Colonic mucosa (tissue), 4 donors: ENCODE measurements at regions not wholly inside any gene's neighbourhood (a gene's known extent, or its start where the extent isn't known, plus 50 kb on each side); places are given as distances from the start of the nearest gene placed in this dataset.

Experiments used
- DNase-seq: peaks from one replicate; pipeline ENCODE4 v3.0.0-alpha.2; 2020
- H3K27ac ChIP-seq: fragments of 200-600 bp; one replicate; pipeline ENCODE4 v1.8.0; 2021
- H3K27me3 ChIP-seq: fragments of 200-600 bp; one replicate; pipeline ENCODE4 v1.8.0; 2021
- H3K36me3 ChIP-seq: fragments of 200-600 bp; one replicate; pipeline ENCODE4 v1.8.0; 2021
- H3K4me1 ChIP-seq: fragments of 200-600 bp; one replicate; pipeline ENCODE4 v1.8.0; 2021; ENCODE audit warnings: mild to moderate bottlenecking
- H3K4me3 ChIP-seq: fragments of 200-600 bp; one replicate; pipeline ENCODE4 v1.8.0; 2021
- H3K9ac ChIP-seq, 2 donors: one replicate each; pipeline ENCODE4 v1.7.0; 2013; ENCODE audit warnings: control low read depth in 2 of 2, low read depth in 2 of 2, low read length in 2 of 2
- H3K9me3 ChIP-seq: fragments of 200-600 bp; one replicate; pipeline ENCODE4 v1.8.0; 2021
- CTCF ChIP-seq: fragments of 200-600 bp; IDR thresholded peaks from one replicate; pipeline ENCODE4 v1.8.0; 2022; ENCODE audit warnings: antibody characterized with exemption, mild to moderate bottlenecking
- intact Hi-C: fragments of 100-400 bp; cut with DNase I; formaldehyde crosslinking; loops from one replicate; pipeline ENCODE4 v1.14.1; 2022
- donor health status: healthy.
- donor health status: DM: no; HTN: no; CAD: no.
- donor health status: DM: no; HTN: no; CAD: no.

GRCh38 chr5:98504505-98504904 lies 269.0 kb upstream of the RGMB start:
- Histone ChIP-seq H3K4me3 (no peak overlapping the region), H3K36me3 (no peaks in the 10 kb centered on the region), H3K9me3 (no peaks in the 10 kb centered on the region), H3K9ac (no peak overlapping the region), H3K27me3 (no peaks in the 10 kb centered on the region), H3K4me1 (no peaks in the 10 kb centered on the region), H3K27ac (peak overlapping the region; percentile 25)
- TF ChIP-seq CTCF: no peak
- intact Hi-C loops: no loop called here
- peak; percentile 45 for DNase-seq

GRCh38 chr5:98510143-98510985 lies 263.1 kb upstream of the RGMB start:
- H3K9ac ChIP-seq: peak overlapping the region in 1 of 2 donors; percentile 61
- intact Hi-C loops: no loop called here
- no peaks in the 10 kb centered on the region for H3K36me3 ChIP-seq
- no peak for TF ChIP-seq CTCF
- H3K4me3 ChIP-seq: no peak overlapping the region
- H3K27ac ChIP-seq: peak overlapping the region; percentile 48
- peaks cover 3% of the 10 kb centered on the region for H3K4me1 ChIP-seq
- H3K27me3 ChIP-seq: no peaks in the 10 kb centered on the region
- DNase-seq: peak; percentile 61
- no peaks in the 10 kb centered on the region for H3K9me3 ChIP-seq

- no peaks in the 10 kb centered on the region for H3K36me3 ChIP-seq
- no peak overlapping the region for H3K4me3 ChIP-seq
- no peak overlapping the region for H3K9ac ChIP-seq
- H3K27me3 ChIP-seq: no peaks in the 10 kb centered on the region
- intact Hi-C loops: no loop called here
- no peak for TF ChIP-seq CTCF
- peak; percentile 53 for DNase-seq
- peaks cover 12% of the 10 kb centered on the region for H3K4me1 ChIP-seq
- no peak overlapping the region for H3K27ac ChIP-seq
- H3K9me3 ChIP-seq: no peaks in the 10 kb centered on the region
Measured at GRCh38 chr5:98513380-98513779, 260.1 kb upstream of the RGMB start.

GRCh38 chr5:98514215-98514614 lies 259.2 kb upstream of the RGMB start:
- H3K27me3 ChIP-seq: no peaks in the 10 kb centered on the region
- no peak for TF ChIP-seq CTCF
- intact Hi-C loops: no loop called here
- no peaks in the 10 kb centered on the region for H3K9me3 ChIP-seq
- no peaks in the 10 kb centered on the region for H3K36me3 ChIP-seq
- H3K4me1 ChIP-seq: peaks cover 13% of the 10 kb centered on the region
- H3K27ac ChIP-seq: no peak overlapping the region
- no peak overlapping the region for H3K9ac ChIP-seq
- no peak overlapping the region for H3K4me3 ChIP-seq
- no peak for DNase-seq

- Histone ChIP-seq H3K36me3 (no peaks in the 10 kb centered on the region), H3K4me3 (no peak overlapping the region), H3K27ac (no peak overlapping the region), H3K9me3 (no peaks in the 10 kb centered on the region), H3K27me3 (no peaks in the 10 kb centered on the region), H3K4me1 (peaks cover 10% of the 10 kb centered on the region), H3K9ac (no peak overlapping the region)
- TF ChIP-seq CTCF: no peak
- DNase-seq: no peak
- intact Hi-C loops: no loop called here
Measured at GRCh38 chr5:98516701-98517100, 256.8 kb upstream of the RGMB start.
